GM12891 (cell line): ENCODE measurements at regions not wholly inside any gene's neighbourhood (a gene's known extent, or its start where the extent isn't known, plus 50 kb on each side); places are given as distances from the start of the nearest gene placed in this dataset.

Source experiments
- PAX5 ChIP-seq: IDR thresholded peaks from 2 replicates; pipeline ENCODE4 v1.6.1; 2011; ENCODE audit warnings: low read length, moderate library complexity, mild to moderate bottlenecking; ENCODE audit not compliant: insufficient read depth, severe bottlenecking
- POLR2A ChIP-seq: IDR thresholded peaks from 2 replicates; pipeline ENCODE4 v1.6.1; 2011; ENCODE audit warnings: low read depth, low read length, control low read depth
- POLR2AphosphoS5 ChIP-seq: IDR thresholded peaks from 2 replicates; pipeline ENCODE4 v1.6.1; 2011; ENCODE audit warnings: low read depth, low read length, control low read depth
- POU2F2 ChIP-seq: IDR thresholded peaks from 2 replicates; pipeline ENCODE4 v1.6.1; 2011; ENCODE audit warnings: low read depth, mild to moderate bottlenecking, control low read depth, low read length, moderate library complexity
- SPI1 ChIP-seq: IDR thresholded peaks from 2 replicates; pipeline ENCODE4 v1.6.1; 2011; ENCODE audit warnings: low read depth, low read length, control low read depth
- TAF1 ChIP-seq: IDR thresholded peaks from 2 replicates; pipeline ENCODE4 v1.6.1; 2011; ENCODE audit warnings: low read depth, low read length, control low read depth

DNA sequence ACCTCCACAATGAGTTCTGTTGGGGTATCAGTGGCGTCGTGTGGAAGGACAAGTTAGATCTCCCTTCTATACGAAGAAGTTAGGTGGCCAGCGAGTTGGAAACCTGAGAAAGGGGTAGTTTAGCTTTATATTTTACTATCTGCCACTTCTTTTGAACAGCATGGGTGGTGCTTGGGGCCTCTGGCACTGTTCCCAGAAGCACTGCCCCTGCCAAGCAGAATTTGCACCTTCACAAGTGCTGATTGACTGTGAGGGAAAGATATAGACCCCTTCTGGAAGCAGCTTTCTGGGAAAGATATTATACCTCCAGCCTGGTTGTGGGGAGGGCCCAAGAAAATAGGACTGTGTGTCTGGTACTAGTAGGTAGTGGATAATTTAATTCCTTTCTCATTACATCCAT lies 246.9 kb downstream of the FBXO8 start:
- no peak for TF ChIP-seq POLR2A
- no peak for TF ChIP-seq TAF1
- no peak for TF ChIP-seq POLR2AphosphoS5
- TF ChIP-seq SPI1 = no peak
- no peak for TF ChIP-seq POU2F2
- TF ChIP-seq PAX5 = no peak
